ENCODE measurements at regions not wholly inside any gene's neighbourhood (a gene's known extent, or its start where the extent isn't known, plus 50 kb on each side); places are given as distances from the start of the nearest gene placed in this dataset.

- no peak for DNase-seq (ENCODE audit: extremely low read depth, insufficient read length)
- Histone ChIP-seq H3K4me3 (replicated peaks; ENCODE audit: low read depth, low read length) (no peak overlapping the region), H3K27me3 (replicated peaks; ENCODE audit: control insufficient read depth, insufficient read depth, low read length) (no peaks in the 10 kb centered on the region), H3K36me3 (ENCODE audit: control insufficient read depth, insufficient read depth, low read length) (no peaks in the 10 kb centered on the region)
- no peak for TF ChIP-seq CTCF (IDR thresholded peaks at IDR 0.05; ENCODE audit: insufficient read depth, low read length, poor library complexity, severe bottlenecking)
These were observed 157.2 kb upstream of the DMRT1 start for GRCh38 chr9:684054-684890.

- H3K4me3 ChIP-seq (replicated peaks; ENCODE audit: low read depth, low read length): no peak overlapping the region
- TF ChIP-seq CTCF (IDR thresholded peaks at IDR 0.05; ENCODE audit: insufficient read depth, low read length, poor library complexity, severe bottlenecking): no peak
- H3K36me3 ChIP-seq (ENCODE audit: control insufficient read depth, insufficient read depth, low read length): no peaks in the 10 kb centered on the region
- DNase-seq (ENCODE audit: extremely low read depth, insufficient read length): no peak
- no peaks in the 10 kb centered on the region for H3K27me3 ChIP-seq (replicated peaks; ENCODE audit: control insufficient read depth, insufficient read depth, low read length)
These were observed 156.6 kb upstream of the DMRT1 start for GRCh38 chr9:684941-685340.

GRCh38 chr9:686321-686813 is 155.1 kb upstream of the DMRT1 start:
- Histone ChIP-seq H3K36me3 (ENCODE audit: control insufficient read depth, insufficient read depth, low read length) (no peaks in the 10 kb centered on the region), H3K4me3 (replicated peaks; ENCODE audit: low read depth, low read length) (no peak overlapping the region), H3K27me3 (replicated peaks; ENCODE audit: control insufficient read depth, insufficient read depth, low read length) (no peaks in the 10 kb centered on the region)
- TF ChIP-seq CTCF (IDR thresholded peaks at IDR 0.05; ENCODE audit: insufficient read depth, low read length, poor library complexity, severe bottlenecking): no peak
- no peak for DNase-seq (ENCODE audit: extremely low read depth, insufficient read length)

- Histone ChIP-seq H3K27me3 (replicated peaks; ENCODE audit: control insufficient read depth, insufficient read depth, low read length) (no peaks in the 10 kb centered on the region), H3K4me3 (replicated peaks; ENCODE audit: low read depth, low read length) (no peak overlapping the region), H3K36me3 (ENCODE audit: control insufficient read depth, insufficient read depth, low read length) (no peaks in the 10 kb centered on the region)
- no peak for TF ChIP-seq CTCF (IDR thresholded peaks at IDR 0.05; ENCODE audit: insufficient read depth, low read length, poor library complexity, severe bottlenecking)
- DNase-seq (ENCODE audit: extremely low read depth, insufficient read length): no peak
These were observed 154.3 kb upstream of the DMRT1 start for GRCh38 chr9:687034-687785.

- Histone ChIP-seq H3K27me3 (replicated peaks; ENCODE audit: control insufficient read depth, insufficient read depth, low read length) (no peaks in the 10 kb centered on the region), H3K4me3 (replicated peaks; ENCODE audit: low read depth, low read length) (no peak overlapping the region), H3K36me3 (ENCODE audit: control insufficient read depth, insufficient read depth, low read length) (no peaks in the 10 kb centered on the region)
- no peak for DNase-seq (ENCODE audit: extremely low read depth, insufficient read length)
- no peak for TF ChIP-seq CTCF (IDR thresholded peaks at IDR 0.05; ENCODE audit: insufficient read depth, low read length, poor library complexity, severe bottlenecking)
These were observed 153.5 kb upstream of the DMRT1 start for GRCh38 chr9:687994-688393.
